Choroid plexus epithelial cell (primary cell): ENCODE measurements at regions not wholly inside any gene's neighbourhood (a gene's known extent, or its start where the extent isn't known, plus 50 kb on each side); places are given as distances from the start of the nearest gene placed in this dataset.
A peak's percentile ranks its signal among the peaks of the same experiment; 100 is the strongest.

ENCODE experiments used
- DNase-seq: peaks from one replicate; pipeline ENCODE4 v3.0.0-alpha.2; 2010; ENCODE audit warnings: low read depth
- H3K4me3 ChIP-seq: 2 replicates; pipeline ENCODE4 v1.5.1; 2011; ENCODE audit warnings: low read depth, mild to moderate bottlenecking, control low read depth, low read length, moderate library complexity
- TF ChIP-seq, protein P1 (sequence below): conservative IDR thresholded peaks from 2 replicates; pipeline ENCODE4 v1.5.1; 2011; ENCODE audit warnings: low read depth, mild to moderate bottlenecking, control low read depth, inconsistent platforms, low read length, moderate library complexity

DNA sequence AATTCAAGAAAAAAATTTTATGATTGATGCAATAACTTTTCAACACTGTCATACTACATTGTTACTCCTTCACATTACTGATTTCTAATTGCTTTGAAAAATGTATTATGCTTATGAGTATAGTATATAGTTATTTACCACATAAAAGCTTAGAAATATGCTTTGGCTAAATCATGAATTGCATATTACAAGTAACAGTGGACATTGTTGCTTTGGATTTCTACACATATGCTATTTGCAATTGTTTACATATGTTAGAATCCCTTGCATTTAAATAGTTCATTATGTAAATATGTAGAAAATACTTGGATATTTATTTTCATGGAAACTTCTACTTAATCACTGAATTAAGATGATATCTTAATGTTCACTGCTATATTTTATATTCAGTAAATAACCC, 577.5 kb downstream of the QKI start:
- H3K4me3 ChIP-seq, result no peak overlapping the region
- no peak for DNase-seq
- TF ChIP-seq, protein P1, sequence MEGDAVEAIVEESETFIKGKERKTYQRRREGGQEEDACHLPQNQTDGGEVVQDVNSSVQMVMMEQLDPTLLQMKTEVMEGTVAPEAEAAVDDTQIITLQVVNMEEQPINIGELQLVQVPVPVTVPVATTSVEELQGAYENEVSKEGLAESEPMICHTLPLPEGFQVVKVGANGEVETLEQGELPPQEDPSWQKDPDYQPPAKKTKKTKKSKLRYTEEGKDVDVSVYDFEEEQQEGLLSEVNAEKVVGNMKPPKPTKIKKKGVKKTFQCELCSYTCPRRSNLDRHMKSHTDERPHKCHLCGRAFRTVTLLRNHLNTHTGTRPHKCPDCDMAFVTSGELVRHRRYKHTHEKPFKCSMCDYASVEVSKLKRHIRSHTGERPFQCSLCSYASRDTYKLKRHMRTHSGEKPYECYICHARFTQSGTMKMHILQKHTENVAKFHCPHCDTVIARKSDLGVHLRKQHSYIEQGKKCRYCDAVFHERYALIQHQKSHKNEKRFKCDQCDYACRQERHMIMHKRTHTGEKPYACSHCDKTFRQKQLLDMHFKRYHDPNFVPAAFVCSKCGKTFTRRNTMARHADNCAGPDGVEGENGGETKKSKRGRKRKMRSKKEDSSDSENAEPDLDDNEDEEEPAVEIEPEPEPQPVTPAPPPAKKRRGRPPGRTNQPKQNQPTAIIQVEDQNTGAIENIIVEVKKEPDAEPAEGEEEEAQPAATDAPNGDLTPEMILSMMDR, result no peak

DNA sequence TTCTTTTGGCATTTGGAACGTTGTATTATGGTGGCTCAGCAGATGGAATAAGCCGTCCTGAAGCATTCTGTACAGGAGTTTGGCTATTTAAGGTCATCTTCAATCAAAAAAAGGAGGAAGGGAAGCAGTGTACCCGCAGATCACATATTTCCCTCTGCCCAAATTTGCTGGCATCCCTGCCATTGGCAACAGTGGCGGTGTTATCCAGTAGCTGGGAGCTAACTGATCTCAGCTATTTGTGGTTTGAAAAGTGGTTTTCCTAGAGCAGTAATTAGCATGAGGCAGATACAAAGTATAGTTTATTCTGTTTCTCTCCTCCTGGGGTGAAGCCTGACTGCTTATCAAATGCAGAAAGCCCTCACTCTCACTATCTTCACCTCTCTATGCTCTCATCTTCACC, 576.8 kb downstream of the QKI start:
- DNase-seq, result no peak
- no peak overlapping the region for H3K4me3 ChIP-seq
- TF ChIP-seq, protein P1, result no peak

DNA sequence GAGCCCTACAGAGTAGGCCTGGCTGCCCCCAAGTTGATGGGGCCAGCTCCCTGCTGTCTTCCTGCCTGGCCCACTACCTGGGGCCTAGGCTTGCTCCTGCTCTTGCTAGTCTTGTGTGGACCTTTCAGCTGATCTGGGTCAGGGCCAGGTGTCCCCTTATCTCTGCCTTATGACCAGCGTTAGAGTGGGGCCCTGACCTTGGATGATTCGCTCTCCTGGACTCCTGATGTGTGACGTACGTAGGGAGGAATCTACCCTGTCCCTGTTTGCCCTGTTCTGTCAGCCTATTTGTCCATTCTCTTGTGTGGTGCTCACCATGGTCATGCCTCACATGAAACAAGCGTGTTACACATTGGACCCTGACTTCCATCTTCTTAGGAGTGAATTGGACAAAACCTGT, 571.8 kb downstream of the QKI start:
- TF ChIP-seq, protein P1, result no peak
- H3K4me3 ChIP-seq, result no peak overlapping the region
- peak; percentile 53 for DNase-seq

DNA sequence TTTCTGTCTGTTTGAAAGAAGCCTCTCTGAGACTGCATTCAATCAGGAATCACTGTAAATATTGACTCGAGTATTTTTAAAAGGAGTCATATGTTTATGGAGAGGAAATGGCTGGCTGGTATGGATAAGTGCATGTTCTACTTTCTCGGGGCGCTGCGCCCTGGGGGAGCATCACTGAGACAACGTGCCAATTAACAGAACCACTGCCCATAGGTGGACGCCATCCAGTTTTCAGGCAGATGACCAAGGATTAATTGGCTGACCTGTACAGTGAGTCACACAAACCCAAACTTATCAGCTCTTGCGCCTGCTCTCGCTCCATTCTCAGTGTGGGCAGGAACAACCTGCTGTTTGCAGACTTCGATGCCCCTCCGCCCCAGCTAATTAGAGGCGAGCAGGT, 571.2 kb downstream of the QKI start:
- TF ChIP-seq, protein P1, result no peak
- peak; percentile 16 for DNase-seq
- H3K4me3 ChIP-seq, result no peak overlapping the region

DNA sequence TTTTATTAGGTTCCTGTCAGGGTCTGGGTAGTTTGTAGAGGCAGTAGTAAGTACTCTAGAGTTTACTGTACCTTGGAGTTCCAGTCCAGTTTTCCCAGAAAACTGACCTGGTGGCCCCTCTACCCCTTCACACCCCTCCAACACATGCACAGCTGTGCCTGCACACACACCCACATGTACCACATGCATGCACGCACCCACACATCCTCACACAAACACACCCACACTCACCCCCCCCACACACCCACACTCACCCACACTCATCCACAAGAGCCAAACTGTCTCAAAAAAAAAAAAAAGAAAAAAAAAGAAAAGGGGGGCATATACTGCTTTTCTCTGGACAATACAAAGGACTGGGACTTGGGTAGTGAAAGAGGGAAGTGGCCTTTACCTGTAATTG, 570.5 kb downstream of the QKI start:
- H3K4me3 ChIP-seq, result no peak overlapping the region
- no peak for DNase-seq
- TF ChIP-seq, protein P1, result no peak

DNA sequence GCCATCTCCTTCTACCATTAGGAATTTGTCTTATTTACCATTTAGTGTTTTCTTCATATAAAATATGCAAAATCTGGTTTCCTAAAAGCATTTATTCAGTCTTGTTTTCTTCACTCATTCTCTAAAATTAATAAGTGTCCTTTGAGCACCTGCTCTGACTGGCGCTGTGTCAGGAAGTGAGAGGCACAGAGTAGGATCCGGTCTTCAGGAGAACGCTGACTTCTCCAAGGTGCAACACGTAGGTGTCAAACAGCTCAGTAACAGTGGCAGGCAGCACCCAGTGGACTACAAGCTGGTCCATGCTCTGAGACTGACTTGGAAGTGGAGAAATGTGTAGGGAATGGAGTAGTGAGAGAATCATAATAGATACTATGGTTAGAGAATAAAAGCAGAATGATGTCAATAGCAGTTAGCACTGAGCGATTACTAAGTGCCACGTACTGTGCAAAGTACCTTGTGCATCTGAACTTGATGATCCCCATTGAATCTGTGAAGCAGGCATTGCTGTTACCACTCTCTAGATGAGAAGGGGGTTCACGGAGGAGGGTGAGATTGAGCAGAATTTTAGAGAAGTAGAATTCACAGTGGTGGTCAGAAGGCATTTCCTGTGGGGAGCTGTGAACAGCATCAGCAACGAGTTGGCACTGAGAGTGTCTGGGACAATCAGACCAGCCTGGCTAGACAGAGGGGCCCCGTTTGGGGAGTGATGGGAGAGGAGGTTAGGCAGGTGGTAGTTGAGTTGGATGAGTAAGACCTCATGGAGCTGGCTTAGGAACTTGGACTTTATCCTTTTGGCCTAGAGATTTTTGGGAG, 569.8 kb downstream of the QKI start:
- DNase-seq, result peak; percentile 10
- H3K4me3 ChIP-seq, result no peak overlapping the region
- TF ChIP-seq, protein P1, result no peak

DNA sequence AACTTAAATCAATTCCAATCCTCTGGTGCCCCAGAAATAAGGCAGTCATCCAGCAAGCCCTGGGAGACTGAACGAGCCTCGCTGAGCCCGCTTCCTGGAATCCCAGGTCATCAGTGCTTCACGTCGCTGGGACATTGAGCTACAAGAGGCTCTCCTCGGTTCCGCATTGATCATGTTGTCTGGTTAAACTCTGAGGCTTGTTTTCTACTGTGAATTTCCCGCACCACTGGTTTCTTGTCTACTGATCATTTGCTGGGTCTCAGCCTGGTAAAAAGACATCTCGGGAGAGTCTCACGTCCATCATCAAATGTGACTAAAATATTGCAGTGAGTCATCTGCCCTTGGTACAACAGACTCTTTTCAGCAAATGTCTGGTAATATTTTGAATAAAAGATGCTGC, 569.2 kb downstream of the QKI start:
- H3K4me3 ChIP-seq, result no peak overlapping the region
- DNase-seq, result no peak
- TF ChIP-seq, protein P1, result no peak
